DND-41 (cell line): ENCODE measurements at regions not wholly inside any gene's neighbourhood (a gene's known extent, or its start where the extent isn't known, plus 50 kb on each side); places are given as distances from the start of the nearest gene placed in this dataset.

ENCODE experiments used
- CTCF ChIP-seq: IDR thresholded peaks from 2 replicates; pipeline ENCODE4 v1.5.1; 2012; ENCODE audit warnings: borderline replicate concordance, low read length, moderate library complexity, mild to moderate bottlenecking; ENCODE audit not compliant: poor library complexity, severe bottlenecking; ENCODE audit errors: extremely low read depth
- EZH2 ChIP-seq: IDR thresholded peaks from 3 replicates; pipeline ENCODE4 v1.6.1; 2012; ENCODE audit warnings: borderline replicate concordance, low read depth, mild to moderate bottlenecking, moderate library complexity, low read length, inconsistent platforms; ENCODE audit not compliant: severe bottlenecking

GRCh38 chr4:38280323-38280706 lies 320.1 kb downstream of the PTTG2 start:
- TF ChIP-seq CTCF (no peak), EZH2 (no peak)
